Choroid plexus epithelial cell (primary cell): ENCODE measurements at regions not wholly inside any gene's neighbourhood (a gene's known extent, or its start where the extent isn't known, plus 50 kb on each side); places are given as distances from the start of the nearest gene placed in this dataset.
"Not testable (repeated sequence)": the region's sequence is repeated elsewhere in the genome, so short reads cannot be mapped to it uniquely, and the experiment has no call there.

ENCODE experiments used
- DNase-seq: peaks from one replicate; pipeline ENCODE4 v3.0.0-alpha.2; 2010; ENCODE audit warnings: low read depth
- H3K4me3 ChIP-seq: 2 replicates; pipeline ENCODE4 v1.5.1; 2011; ENCODE audit warnings: low read depth, mild to moderate bottlenecking, control low read depth, low read length, moderate library complexity
- TF ChIP-seq, protein P1 (sequence below): conservative IDR thresholded peaks from 2 replicates; pipeline ENCODE4 v1.5.1; 2011; ENCODE audit warnings: low read depth, mild to moderate bottlenecking, control low read depth, inconsistent platforms, low read length, moderate library complexity

DNA sequence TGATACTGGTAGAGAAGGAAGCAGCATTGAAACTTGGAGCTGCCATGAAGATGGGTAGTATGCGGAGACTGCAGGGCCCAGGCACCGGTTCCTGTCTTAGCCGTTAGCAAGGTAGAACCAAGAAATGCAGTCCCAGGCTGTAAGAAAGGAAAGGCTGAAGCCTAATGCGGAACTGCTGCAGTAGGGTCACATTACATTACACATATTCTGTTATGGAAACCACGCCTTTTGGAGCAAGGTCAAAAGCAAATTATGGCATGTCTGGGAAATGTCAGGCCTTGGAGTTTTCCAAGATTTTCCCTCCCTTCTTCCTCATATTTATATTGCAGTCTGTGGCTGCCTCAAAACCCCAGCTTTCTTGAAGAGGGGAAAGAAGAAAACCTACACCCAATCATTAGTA is 204.8 kb upstream of the RASGEF1B start:
- DNase-seq = no peak

DNA sequence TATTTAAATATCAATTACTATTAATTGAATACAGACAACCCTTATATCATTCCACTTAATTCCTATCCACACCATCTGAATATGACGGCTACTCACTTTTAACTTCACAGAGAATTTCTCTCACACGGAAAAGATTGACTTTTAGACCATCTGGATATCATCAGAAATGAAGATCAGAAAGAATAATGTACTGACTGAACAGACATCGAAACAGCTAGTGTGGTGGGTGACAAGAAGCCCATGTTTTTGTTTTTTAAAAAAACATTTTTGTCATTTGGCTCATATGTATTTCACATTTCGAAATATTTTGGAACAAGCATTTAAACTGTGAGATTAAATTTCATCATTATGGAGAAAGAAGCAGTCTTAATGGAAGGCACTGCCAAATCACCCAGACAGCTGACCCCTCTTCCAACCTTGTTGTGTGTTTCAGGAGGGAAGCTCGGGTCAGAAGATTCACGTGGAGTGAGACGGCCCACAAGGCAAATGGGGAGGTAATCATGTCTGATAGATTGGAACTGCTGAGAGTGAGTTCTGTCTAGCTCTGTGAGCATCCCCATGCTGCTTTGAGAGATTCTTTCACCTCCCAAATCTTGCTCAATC is 204.2 kb upstream of the RASGEF1B start:
- H3K4me3 ChIP-seq = no peak overlapping the region
- TF ChIP-seq, protein P1, sequence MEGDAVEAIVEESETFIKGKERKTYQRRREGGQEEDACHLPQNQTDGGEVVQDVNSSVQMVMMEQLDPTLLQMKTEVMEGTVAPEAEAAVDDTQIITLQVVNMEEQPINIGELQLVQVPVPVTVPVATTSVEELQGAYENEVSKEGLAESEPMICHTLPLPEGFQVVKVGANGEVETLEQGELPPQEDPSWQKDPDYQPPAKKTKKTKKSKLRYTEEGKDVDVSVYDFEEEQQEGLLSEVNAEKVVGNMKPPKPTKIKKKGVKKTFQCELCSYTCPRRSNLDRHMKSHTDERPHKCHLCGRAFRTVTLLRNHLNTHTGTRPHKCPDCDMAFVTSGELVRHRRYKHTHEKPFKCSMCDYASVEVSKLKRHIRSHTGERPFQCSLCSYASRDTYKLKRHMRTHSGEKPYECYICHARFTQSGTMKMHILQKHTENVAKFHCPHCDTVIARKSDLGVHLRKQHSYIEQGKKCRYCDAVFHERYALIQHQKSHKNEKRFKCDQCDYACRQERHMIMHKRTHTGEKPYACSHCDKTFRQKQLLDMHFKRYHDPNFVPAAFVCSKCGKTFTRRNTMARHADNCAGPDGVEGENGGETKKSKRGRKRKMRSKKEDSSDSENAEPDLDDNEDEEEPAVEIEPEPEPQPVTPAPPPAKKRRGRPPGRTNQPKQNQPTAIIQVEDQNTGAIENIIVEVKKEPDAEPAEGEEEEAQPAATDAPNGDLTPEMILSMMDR = no peak
- DNase-seq = no peak

More for the DNA sequence above, 204.8 kb upstream of the RASGEF1B start:
- TF ChIP-seq, protein P1 = no peak
- no peak overlapping the region for H3K4me3 ChIP-seq

DNA sequence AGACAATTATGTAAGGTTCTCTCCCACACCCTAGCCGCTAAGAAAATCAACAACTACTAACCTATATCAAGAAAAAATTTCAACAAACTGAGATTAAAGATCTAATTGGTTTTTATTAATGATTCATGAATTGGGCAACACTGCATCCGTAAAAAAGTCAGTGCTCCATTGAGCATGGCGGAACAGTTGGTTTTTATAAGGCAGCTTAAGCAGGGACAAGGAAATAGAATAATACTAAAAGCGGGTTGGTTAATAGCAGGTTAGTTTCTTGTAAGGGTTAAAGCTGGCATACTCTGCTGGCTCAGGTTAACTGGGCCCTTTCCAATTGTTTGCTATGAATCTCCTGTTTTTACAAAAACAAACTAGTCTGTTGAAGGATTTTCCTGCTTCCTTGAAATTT is 202.3 kb upstream of the RASGEF1B start:
- TF ChIP-seq, protein P1 = no peak
- DNase-seq = no peak
- H3K4me3 ChIP-seq = no peak overlapping the region

DNA sequence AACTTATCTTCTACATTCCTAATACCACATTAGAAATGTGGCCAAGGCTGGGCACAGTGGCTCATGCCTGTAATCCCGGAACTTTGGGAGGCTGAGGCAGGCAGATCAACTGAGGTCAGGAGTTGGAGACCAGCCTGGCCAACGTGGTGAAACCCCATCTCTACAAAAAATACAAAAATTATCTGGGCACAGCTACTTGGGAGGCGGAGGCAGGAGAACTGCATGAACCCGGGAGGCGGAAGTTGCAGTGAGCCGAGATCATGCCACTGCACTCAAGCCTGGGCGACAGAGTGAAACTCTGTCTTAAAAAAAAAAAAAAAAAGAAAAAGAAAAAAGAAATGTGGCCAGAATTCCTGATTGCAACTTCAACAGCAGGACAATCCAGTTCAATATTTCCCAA is 196.6 kb upstream of the RASGEF1B start:
- H3K4me3 ChIP-seq, DNase-seq: not testable (repeated sequence)

DNA sequence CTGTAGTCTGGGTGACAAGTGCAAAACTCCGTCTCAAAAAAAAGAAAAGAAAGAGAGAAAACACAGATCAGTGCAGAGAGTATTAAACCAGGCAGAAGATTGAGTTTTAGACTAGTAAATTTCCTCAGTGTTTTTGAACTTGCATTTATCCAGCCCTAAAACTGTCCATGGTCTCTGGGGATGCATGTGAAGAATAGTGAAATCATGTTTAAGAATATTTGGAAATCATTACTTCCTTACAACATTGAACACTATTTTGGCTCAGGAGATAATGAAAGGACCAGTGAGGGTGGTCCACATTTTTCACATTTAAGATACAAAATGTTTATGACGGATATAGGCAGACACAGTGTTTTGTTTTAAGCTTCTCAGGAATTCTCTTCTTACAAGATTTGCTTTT is 195.8 kb upstream of the RASGEF1B start:
- DNase-seq = no peak
- TF ChIP-seq, protein P1 = no peak

DNA sequence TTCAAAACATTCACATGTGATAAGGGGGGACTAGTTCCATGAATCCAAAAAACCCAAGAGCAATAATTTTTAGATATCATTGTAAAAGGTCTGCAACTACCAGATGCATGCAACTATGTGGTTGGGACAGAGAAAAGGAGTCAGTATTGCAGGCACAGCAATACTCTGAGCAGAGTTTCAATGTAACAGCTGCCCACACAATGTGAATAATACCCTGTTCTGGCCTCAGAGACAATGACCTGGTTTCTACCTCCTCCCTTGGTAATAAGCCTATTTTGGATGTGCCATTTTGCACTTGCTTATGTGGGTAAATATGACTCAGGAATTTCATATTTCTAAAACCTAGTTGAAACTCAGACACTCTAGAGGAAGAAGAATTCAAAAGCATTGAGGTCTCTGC is 194.8 kb upstream of the RASGEF1B start:
- TF ChIP-seq, protein P1 = no peak
- no peak overlapping the region for H3K4me3 ChIP-seq
- DNase-seq = no peak

More for the DNA sequence above, 195.8 kb upstream of the RASGEF1B start:
- no peak overlapping the region for H3K4me3 ChIP-seq

DNA sequence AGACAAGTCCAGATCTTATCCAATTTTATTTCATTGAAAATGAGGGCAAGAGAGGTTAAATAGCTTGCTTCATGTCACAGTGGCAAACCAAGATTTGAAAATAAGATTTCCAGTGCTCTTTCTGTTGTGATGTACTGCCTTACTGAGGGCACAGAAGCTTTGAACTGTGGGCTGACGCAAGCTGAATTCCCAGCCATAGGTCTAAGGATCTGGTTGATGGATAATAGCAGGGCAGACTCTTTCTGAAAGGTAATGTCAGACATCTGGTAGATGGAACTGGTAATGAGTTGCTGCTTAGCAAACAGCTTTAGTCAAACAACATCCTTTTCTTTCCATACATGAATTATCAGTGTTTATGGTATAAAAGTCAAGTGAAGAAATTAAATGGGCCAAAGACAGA is 193.9 kb upstream of the RASGEF1B start:
- no peak overlapping the region for H3K4me3 ChIP-seq
- DNase-seq = no peak
- TF ChIP-seq, protein P1 = no peak
